Neutrophil (primary cell): ENCODE measurements at regions not wholly inside any gene's neighbourhood (a gene's known extent, or its start where the extent isn't known, plus 50 kb on each side); places are given as distances from the start of the nearest gene placed in this dataset.

Source experiments
- H3K27ac ChIP-seq: fragments of 200-600 bp; sonication (generic); 2 replicates; pipeline ENCODE4 v1.5.1; 2016; ENCODE audit warnings: mild to moderate bottlenecking, moderate library complexity
- H3K27me3 ChIP-seq: fragments of 200-600 bp; sonication (generic); 2 replicates; pipeline ENCODE4 v1.6.0; 2016; ENCODE audit warnings: mild to moderate bottlenecking
- H3K36me3 ChIP-seq: fragments of 200-600 bp; sonication (generic); 2 replicates; pipeline ENCODE4 v1.5.1; 2017
- H3K4me1 ChIP-seq, 2 experiments: fragments of 200-600 bp in 1 of 2; sonication (generic) in 1 of 2; 1 replicate in 1 of 2; 2 replicates in 1 of 2; pipeline versions ENCODE4 v1.5.1 to v1.6.1; 2013 to 2016; ENCODE audit warnings: low read depth in 1 of 2, low read length in 1 of 2, mild to moderate bottlenecking in 1 of 2, moderate library complexity in 1 of 2; ENCODE audit not compliant: control insufficient read depth in 1 of 2, insufficient read depth in 1 of 2
- H3K4me3 ChIP-seq, 2 experiments: fragments of 200-600 bp in 1 of 2; sonication (generic) in 1 of 2; 1 replicate in 1 of 2; 2 replicates in 1 of 2; pipeline ENCODE4 v1.5.1; 2013 to 2016; ENCODE audit warnings: low read depth in 1 of 2, low read length in 1 of 2, mild to moderate bottlenecking in 1 of 2, moderate library complexity in 1 of 2
- H3K9me3 ChIP-seq: fragments of 200-600 bp; sonication (generic); 2 replicates; pipeline ENCODE4 v1.5.1; 2016
- CTCF ChIP-seq: fragments of 200-600 bp; sonication (generic); IDR thresholded peaks from 2 replicates; pipeline ENCODE4 v1.5.1; 2016; ENCODE audit warnings: antibody characterized with exemption

DNA sequence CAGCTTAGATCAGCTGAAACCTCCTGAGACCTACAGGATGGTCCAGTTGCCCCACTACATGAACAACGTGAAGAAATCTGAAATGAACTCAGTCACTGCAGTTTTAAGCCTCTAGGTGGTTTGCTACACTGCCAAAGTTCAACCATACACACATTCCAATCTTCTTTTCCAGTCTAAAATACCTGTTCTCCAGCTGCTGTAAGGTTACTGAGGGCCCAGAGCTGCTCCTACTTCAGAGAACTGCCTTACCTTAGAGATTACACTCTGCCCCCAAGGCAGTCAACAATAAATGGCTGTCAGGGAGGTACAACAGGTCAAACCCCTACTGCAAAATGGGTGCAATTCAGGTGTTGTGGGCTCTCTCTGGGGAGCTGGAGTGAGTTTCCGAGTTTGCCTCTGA lies 154.1 kb upstream of the MIR17HG start:
- no peaks in the 10 kb centered on the region for H3K4me1 ChIP-seq
- H3K9me3 ChIP-seq = no peaks in the 10 kb centered on the region
- no peaks in the 10 kb centered on the region for H3K36me3 ChIP-seq
- no peak for TF ChIP-seq CTCF
- H3K27me3 ChIP-seq = no peaks in the 10 kb centered on the region
- H3K4me3 ChIP-seq = no peak overlapping the region
- no peak overlapping the region for H3K27ac ChIP-seq

DNA sequence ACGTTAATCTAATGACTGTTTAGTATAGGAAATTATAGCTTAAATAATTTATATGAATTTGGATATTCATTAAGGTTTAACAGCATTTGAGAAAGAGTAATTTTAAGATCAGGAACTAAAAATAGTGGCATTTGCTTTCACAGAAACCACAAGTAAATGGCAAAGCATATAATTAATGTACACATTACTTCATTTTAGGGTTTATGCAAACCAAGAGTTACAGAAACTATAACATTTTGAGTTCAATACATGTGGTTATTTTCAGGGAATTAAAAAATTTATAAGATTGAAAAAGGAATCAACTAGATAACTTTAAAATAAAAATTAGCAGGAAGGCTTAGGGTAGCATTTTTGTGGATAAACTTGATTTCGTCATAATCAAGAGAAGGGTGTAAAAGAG lies 151.7 kb upstream of the MIR17HG start:
- H3K9me3 ChIP-seq = no peaks in the 10 kb centered on the region
- no peak for TF ChIP-seq CTCF
- no peak overlapping the region for H3K4me3 ChIP-seq
- H3K36me3 ChIP-seq = no peaks in the 10 kb centered on the region
- H3K4me1 ChIP-seq = no peaks in the 10 kb centered on the region
- no peaks in the 10 kb centered on the region for H3K27me3 ChIP-seq
- no peak overlapping the region for H3K27ac ChIP-seq

GRCh38 chr13:91196958-91197357 lies 150.5 kb upstream of the MIR17HG start:
- TF ChIP-seq CTCF = no peak
- H3K4me3 ChIP-seq = no peak overlapping the region
- no peaks in the 10 kb centered on the region for H3K9me3 ChIP-seq
- H3K4me1 ChIP-seq = no peaks in the 10 kb centered on the region
- H3K27me3 ChIP-seq = no peaks in the 10 kb centered on the region
- H3K27ac ChIP-seq = no peak overlapping the region
- no peaks in the 10 kb centered on the region for H3K36me3 ChIP-seq

DNA sequence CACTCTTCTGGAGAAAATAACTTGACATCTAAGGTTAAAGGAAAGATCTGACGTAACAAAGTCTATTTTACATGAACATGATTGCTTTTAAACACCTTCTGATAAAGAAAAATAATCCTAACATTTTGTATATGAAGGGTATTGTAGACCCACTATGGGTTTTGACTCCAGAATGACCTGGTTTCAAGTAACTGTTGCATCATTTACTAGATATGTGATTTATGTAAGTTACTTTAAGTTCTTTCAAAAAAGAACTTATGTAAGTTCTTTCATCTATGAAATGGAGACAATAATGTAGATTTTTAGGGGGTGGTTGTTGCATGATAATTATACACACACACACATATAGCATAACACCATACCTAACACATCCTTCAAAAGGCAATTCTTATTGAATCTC lies 147.6 kb upstream of the MIR17HG start:
- TF ChIP-seq CTCF = no peak
- Histone ChIP-seq H3K4me3 (no peak overlapping the region), H3K9me3 (no peaks in the 10 kb centered on the region), H3K27me3 (no peaks in the 10 kb centered on the region), H3K27ac (no peak overlapping the region), H3K4me1 (no peaks in the 10 kb centered on the region), H3K36me3 (no peaks in the 10 kb centered on the region)

- no peaks in the 10 kb centered on the region for H3K36me3 ChIP-seq
- no peak overlapping the region for H3K4me3 ChIP-seq
- H3K4me1 ChIP-seq = no peaks in the 10 kb centered on the region
- H3K9me3 ChIP-seq = no peaks in the 10 kb centered on the region
- no peak overlapping the region for H3K27ac ChIP-seq
- TF ChIP-seq CTCF = no peak
- no peaks in the 10 kb centered on the region for H3K27me3 ChIP-seq
Measured at GRCh38 chr13:91200486-91200885, 147.0 kb upstream of the MIR17HG start.

DNA sequence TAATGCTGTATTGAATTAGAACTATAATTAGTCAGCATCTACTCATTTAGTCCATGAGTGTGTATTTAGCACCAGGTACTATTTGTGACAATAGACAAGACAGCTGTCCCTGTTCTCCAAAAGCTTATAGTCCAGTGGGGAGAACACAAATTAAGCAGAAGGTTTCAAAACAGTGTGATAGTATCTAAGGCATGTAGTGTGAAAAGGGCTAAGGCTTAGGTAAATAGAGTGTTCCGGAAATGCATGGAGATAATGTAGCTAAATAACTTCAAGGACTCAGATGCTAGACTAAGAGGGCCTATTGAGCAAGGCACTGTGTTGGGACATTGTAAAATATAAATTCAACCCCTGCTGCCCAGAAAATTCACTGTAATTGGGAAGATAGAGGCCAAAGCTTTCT lies 144.1 kb upstream of the MIR17HG start:
- Histone ChIP-seq H3K4me1 (no peaks in the 10 kb centered on the region), H3K36me3 (no peaks in the 10 kb centered on the region), H3K9me3 (no peaks in the 10 kb centered on the region), H3K27ac (no peak overlapping the region), H3K27me3 (no peaks in the 10 kb centered on the region), H3K4me3 (no peak overlapping the region)
- no peak for TF ChIP-seq CTCF
